ENCODE measurements at regions not wholly inside any gene's neighbourhood (a gene's known extent, or its start where the extent isn't known, plus 50 kb on each side); places are given as distances from the start of the nearest gene placed in this dataset.

GRCh38 chr13:73924607-73925006 is 209.6 kb downstream of the KLF12 start:
- CTCF ChIA-PET = no interaction called here
- Histone ChIP-seq H3K27me3 (ENCODE audit: low read length) (no peaks in the 10 kb centered on the region), H3K9ac (ENCODE audit: low read length) (no peak overlapping the region), H3F3A (ENCODE audit: low read length, unreplicated experiment) (no peaks in the 10 kb centered on the region), H3K4me2 (ENCODE audit: low read length) (no peak overlapping the region), H3K79me2 (ENCODE audit: low read length) (no peaks in the 10 kb centered on the region), H3K4me3 (ENCODE audit: low read length) (no peak overlapping the region), H3K27ac (ENCODE audit: low read length) (no peak overlapping the region), H3K4me1 (ENCODE audit: insufficient read depth, low read length) (peaks cover 8% of the 10 kb centered on the region; the same call in 1 of the 2 replicates), H3K9me2 (replicated peaks; ENCODE audit: low read length) (no peaks in the 10 kb centered on the region), H3K9me3 (ENCODE audit: low read length) (no peaks in the 10 kb centered on the region), H3K36me3 (ENCODE audit: low read depth, low read length) (no peaks in the 10 kb centered on the region), H2AFZ (ENCODE audit: low read length) (no peak overlapping the region), H4K20me1 (ENCODE audit: low read length) (no peaks in the 10 kb centered on the region)
- BruUV-seq (replicated peaks) = no TSS peak
- TF ChIP-seq EZH2phosphoT487 (IDR thresholded peaks at IDR 0.05; ENCODE audit: borderline replicate concordance, low read length) (no peak), EZH2 (IDR thresholded peaks at IDR 0.05; ENCODE audit: low read length, unreplicated experiment) (no peak), CTCF (conservative IDR thresholded peaks at IDR 0.05; ENCODE audit: low read depth, low read length) (no peak)
- intact Hi-C loops (cut with micrococcal nuclease) = no loop called here
- DNase-seq (no peak), ATAC-seq (no peak)
- POLR2A ChIA-PET (ENCODE audit: unreplicated experiment) = no interaction called here

GRCh38 chr13:73922493-73923393 is 211.5 kb downstream of the KLF12 start:
- CTCF ChIA-PET = no interaction called here
- no peak overlapping the region for H2AFZ ChIP-seq (ENCODE audit: low read length)
- H3K27me3 ChIP-seq (ENCODE audit: low read length) = no peaks in the 10 kb centered on the region
- POLR2A ChIA-PET (ENCODE audit: unreplicated experiment) = no interaction called here
- no TSS peak for BruUV-seq (replicated peaks)
- H3K36me3 ChIP-seq (ENCODE audit: low read depth, low read length) = no peaks in the 10 kb centered on the region
- ATAC-seq (peak; percentile 60), DNase-seq (peak; percentile 22)
- H3K4me2 ChIP-seq (ENCODE audit: low read length) = no peak overlapping the region
- H3K9me2 ChIP-seq (replicated peaks; ENCODE audit: low read length) = no peaks in the 10 kb centered on the region
- no peak overlapping the region for H3K9ac ChIP-seq (ENCODE audit: low read length)
- no peak for TF ChIP-seq EZH2 (IDR thresholded peaks at IDR 0.05; ENCODE audit: low read length, unreplicated experiment)
- TF ChIP-seq EZH2phosphoT487 (IDR thresholded peaks at IDR 0.05; ENCODE audit: borderline replicate concordance, low read length) = no peak
- no peak for TF ChIP-seq CTCF (conservative IDR thresholded peaks at IDR 0.05; ENCODE audit: low read depth, low read length)
- no peaks in the 10 kb centered on the region for H3K9me3 ChIP-seq (ENCODE audit: low read length)
- H3K4me3 ChIP-seq (ENCODE audit: low read length) = no peak overlapping the region
- peaks cover 8% of the 10 kb centered on the region; the same call in 1 of the 2 replicates for H3K4me1 ChIP-seq (ENCODE audit: insufficient read depth, low read length)
- H3F3A ChIP-seq (ENCODE audit: low read length, unreplicated experiment) = no peaks in the 10 kb centered on the region
- intact Hi-C loops (cut with micrococcal nuclease) = no loop called here
- H4K20me1 ChIP-seq (ENCODE audit: low read length) = no peaks in the 10 kb centered on the region
- H3K79me2 ChIP-seq (ENCODE audit: low read length) = no peaks in the 10 kb centered on the region
- 0 out of 2 replicates have a peak overlapping the region, but pooled peaks have one; percentile 7 for H3K27ac ChIP-seq (ENCODE audit: low read length)

GRCh38 chr13:73918691-73919090 is 215.5 kb downstream of the KLF12 start:
- TF ChIP-seq CTCF (conservative IDR thresholded peaks at IDR 0.05; ENCODE audit: low read depth, low read length) = no peak
- no peaks in the 10 kb centered on the region for H3K9me2 ChIP-seq (replicated peaks; ENCODE audit: low read length)
- intact Hi-C loops (cut with micrococcal nuclease) = no loop called here
- H3K4me1 ChIP-seq (ENCODE audit: insufficient read depth, low read length) = peaks cover 8% of the 10 kb centered on the region; the same call in 1 of the 2 replicates
- ChIA-PET POLR2A (ENCODE audit: unreplicated experiment) (no interaction called here), CTCF (no interaction called here)
- no TSS peak for BruUV-seq (replicated peaks)
- no peak overlapping the region for H2AFZ ChIP-seq (ENCODE audit: low read length)
- no peaks in the 10 kb centered on the region for H3K79me2 ChIP-seq (ENCODE audit: low read length)
- no peak overlapping the region for H3K4me3 ChIP-seq (ENCODE audit: low read length)
- no peak overlapping the region for H3K4me2 ChIP-seq (ENCODE audit: low read length)
- no peaks in the 10 kb centered on the region for H3F3A ChIP-seq (ENCODE audit: low read length, unreplicated experiment)
- DNase-seq = no peak
- no peak overlapping the region for H3K27ac ChIP-seq (ENCODE audit: low read length)
- no peak overlapping the region for H3K9ac ChIP-seq (ENCODE audit: low read length)
- no peaks in the 10 kb centered on the region for H4K20me1 ChIP-seq (ENCODE audit: low read length)
- no peaks in the 10 kb centered on the region for H3K27me3 ChIP-seq (ENCODE audit: low read length)
- H3K36me3 ChIP-seq (ENCODE audit: low read depth, low read length) = no peaks in the 10 kb centered on the region
- no peaks in the 10 kb centered on the region for H3K9me3 ChIP-seq (ENCODE audit: low read length)
- ATAC-seq = no peak

Measured in PC-3 (cell line).